ENCODE measurements at regions not wholly inside any gene's neighbourhood (a gene's known extent, or its start where the extent isn't known, plus 50 kb on each side); places are given as distances from the start of the nearest gene placed in this dataset.

- H3K27ac ChIP-seq (ENCODE audit: low read length): no peak overlapping the region
- H3K36me3 ChIP-seq (ENCODE audit: control insufficient read depth in 2 of 2, insufficient read depth in 2 of 2, low read length in 2 of 2): no peaks in the 10 kb centered on the region
- H3K9ac ChIP-seq (ENCODE audit: low read length in 2 of 2): no peak overlapping the region
- no peak overlapping the region for H3K4me3 ChIP-seq (ENCODE audit: low read length in 2 of 2)
- no peaks in the 10 kb centered on the region for H3K27me3 ChIP-seq (ENCODE audit: control insufficient read depth in 1 of 2, insufficient read depth in 2 of 2, low read length in 2 of 2)
- H3K4me1 ChIP-seq (ENCODE audit: control insufficient read depth, insufficient read depth, low read length): no peaks in the 10 kb centered on the region
- H3K9me3 ChIP-seq (ENCODE audit: control insufficient read depth in 2 of 2, low read length in 2 of 2): peaks cover 3 to 4% of the 10 kb centered on the region in 2 donors
These were observed 93.1 kb upstream of the KBTBD8 start for GRCh38 chr3:66904831-66905493.

- Histone ChIP-seq H3K9me3 (ENCODE audit: control insufficient read depth in 2 of 2, low read length in 2 of 2) (peaks cover 0 to under 1% of the 10 kb centered on the region in 2 donors), H3K9ac (ENCODE audit: low read length in 2 of 2) (no peak overlapping the region), H3K27ac (ENCODE audit: low read length) (no peak overlapping the region), H3K27me3 (ENCODE audit: control insufficient read depth in 1 of 2, insufficient read depth in 2 of 2, low read length in 2 of 2) (no peaks in the 10 kb centered on the region), H3K4me1 (ENCODE audit: control insufficient read depth, insufficient read depth, low read length) (no peaks in the 10 kb centered on the region), H3K36me3 (ENCODE audit: control insufficient read depth in 2 of 2, insufficient read depth in 2 of 2, low read length in 2 of 2) (no peaks in the 10 kb centered on the region), H3K4me3 (ENCODE audit: low read length in 2 of 2) (no peak overlapping the region)
These were observed 91.0 kb upstream of the KBTBD8 start for GRCh38 chr3:66907136-66907535.

GRCh38 chr3:66910266-66911055 is 87.6 kb upstream of the KBTBD8 start:
- Histone ChIP-seq H3K4me3 (ENCODE audit: low read length in 2 of 2) (no peak overlapping the region), H3K36me3 (ENCODE audit: control insufficient read depth in 2 of 2, insufficient read depth in 2 of 2, low read length in 2 of 2) (no peaks in the 10 kb centered on the region), H3K4me1 (ENCODE audit: control insufficient read depth, insufficient read depth, low read length) (no peaks in the 10 kb centered on the region), H3K9ac (ENCODE audit: low read length in 2 of 2) (no peak overlapping the region), H3K27me3 (ENCODE audit: control insufficient read depth in 1 of 2, insufficient read depth in 2 of 2, low read length in 2 of 2) (no peaks in the 10 kb centered on the region), H3K27ac (ENCODE audit: low read length) (no peak overlapping the region), H3K9me3 (ENCODE audit: control insufficient read depth in 2 of 2, low read length in 2 of 2) (no peaks in the 10 kb centered on the region)

GRCh38 chr3:66912306-66912705 is 85.8 kb upstream of the KBTBD8 start:
- Histone ChIP-seq H3K9me3 (ENCODE audit: control insufficient read depth in 2 of 2, low read length in 2 of 2) (no peaks in the 10 kb centered on the region), H3K9ac (ENCODE audit: low read length in 2 of 2) (no peak overlapping the region), H3K36me3 (ENCODE audit: control insufficient read depth in 2 of 2, insufficient read depth in 2 of 2, low read length in 2 of 2) (no peaks in the 10 kb centered on the region), H3K27me3 (ENCODE audit: control insufficient read depth in 1 of 2, insufficient read depth in 2 of 2, low read length in 2 of 2) (no peaks in the 10 kb centered on the region), H3K4me1 (ENCODE audit: control insufficient read depth, insufficient read depth, low read length) (no peaks in the 10 kb centered on the region), H3K4me3 (ENCODE audit: low read length in 2 of 2) (no peak overlapping the region), H3K27ac (ENCODE audit: low read length) (no peak overlapping the region)

GRCh38 chr3:66922058-66922457 is 76.0 kb upstream of the KBTBD8 start:
- H3K4me1 ChIP-seq (ENCODE audit: control insufficient read depth, insufficient read depth, low read length): no peaks in the 10 kb centered on the region
- H3K9ac ChIP-seq (ENCODE audit: low read length in 2 of 2): no peak overlapping the region
- H3K27me3 ChIP-seq (ENCODE audit: control insufficient read depth in 1 of 2, insufficient read depth in 2 of 2, low read length in 2 of 2): no peaks in the 10 kb centered on the region
- no peak overlapping the region for H3K4me3 ChIP-seq (ENCODE audit: low read length in 2 of 2)
- no peaks in the 10 kb centered on the region for H3K36me3 ChIP-seq (ENCODE audit: control insufficient read depth in 2 of 2, insufficient read depth in 2 of 2, low read length in 2 of 2)
- no peaks in the 10 kb centered on the region for H3K9me3 ChIP-seq (ENCODE audit: control insufficient read depth in 2 of 2, low read length in 2 of 2)
- H3K27ac ChIP-seq (ENCODE audit: low read length): no peak overlapping the region

GRCh38 chr3:66923969-66924368 is 74.1 kb upstream of the KBTBD8 start:
- H3K36me3 ChIP-seq (ENCODE audit: control insufficient read depth in 2 of 2, insufficient read depth in 2 of 2, low read length in 2 of 2): no peaks in the 10 kb centered on the region
- H3K9me3 ChIP-seq (ENCODE audit: control insufficient read depth in 2 of 2, low read length in 2 of 2): no peaks in the 10 kb centered on the region
- no peak overlapping the region for H3K9ac ChIP-seq (ENCODE audit: low read length in 2 of 2)
- no peaks in the 10 kb centered on the region for H3K27me3 ChIP-seq (ENCODE audit: control insufficient read depth in 1 of 2, insufficient read depth in 2 of 2, low read length in 2 of 2)
- no peak overlapping the region for H3K27ac ChIP-seq (ENCODE audit: low read length)
- H3K4me3 ChIP-seq (ENCODE audit: low read length in 2 of 2): no peak overlapping the region
- no peaks in the 10 kb centered on the region for H3K4me1 ChIP-seq (ENCODE audit: control insufficient read depth, insufficient read depth, low read length)

- Histone ChIP-seq H3K9me3 (ENCODE audit: control insufficient read depth in 2 of 2, low read length in 2 of 2) (no peaks in the 10 kb centered on the region), H3K9ac (ENCODE audit: low read length in 2 of 2) (no peak overlapping the region), H3K36me3 (ENCODE audit: control insufficient read depth in 2 of 2, insufficient read depth in 2 of 2, low read length in 2 of 2) (no peaks in the 10 kb centered on the region), H3K4me1 (ENCODE audit: control insufficient read depth, insufficient read depth, low read length) (no peaks in the 10 kb centered on the region), H3K27me3 (ENCODE audit: control insufficient read depth in 1 of 2, insufficient read depth in 2 of 2, low read length in 2 of 2) (no peaks in the 10 kb centered on the region), H3K4me3 (ENCODE audit: low read length in 2 of 2) (no peak overlapping the region), H3K27ac (ENCODE audit: low read length) (no peak overlapping the region)
These were observed 69.9 kb upstream of the KBTBD8 start for GRCh38 chr3:66928252-66928651.

GRCh38 chr3:66931291-66931690 is 66.8 kb upstream of the KBTBD8 start:
- no peaks in the 10 kb centered on the region for H3K9me3 ChIP-seq (ENCODE audit: control insufficient read depth in 2 of 2, low read length in 2 of 2)
- no peaks in the 10 kb centered on the region for H3K36me3 ChIP-seq (ENCODE audit: control insufficient read depth in 2 of 2, insufficient read depth in 2 of 2, low read length in 2 of 2)
- H3K4me1 ChIP-seq (ENCODE audit: control insufficient read depth, insufficient read depth, low read length): no peaks in the 10 kb centered on the region
- no peak overlapping the region for H3K4me3 ChIP-seq (ENCODE audit: low read length in 2 of 2)
- H3K9ac ChIP-seq (ENCODE audit: low read length in 2 of 2): no peak overlapping the region
- no peaks in the 10 kb centered on the region for H3K27me3 ChIP-seq (ENCODE audit: control insufficient read depth in 1 of 2, insufficient read depth in 2 of 2, low read length in 2 of 2)
- no peak overlapping the region for H3K27ac ChIP-seq (ENCODE audit: low read length)

- Histone ChIP-seq H3K27me3 (ENCODE audit: control insufficient read depth in 1 of 2, insufficient read depth in 2 of 2, low read length in 2 of 2) (no peaks in the 10 kb centered on the region), H3K27ac (ENCODE audit: low read length) (no peak overlapping the region), H3K9ac (ENCODE audit: low read length in 2 of 2) (no peak overlapping the region), H3K4me3 (ENCODE audit: low read length in 2 of 2) (no peak overlapping the region), H3K36me3 (ENCODE audit: control insufficient read depth in 2 of 2, insufficient read depth in 2 of 2, low read length in 2 of 2) (no peaks in the 10 kb centered on the region), H3K9me3 (ENCODE audit: control insufficient read depth in 2 of 2, low read length in 2 of 2) (no peaks in the 10 kb centered on the region), H3K4me1 (ENCODE audit: control insufficient read depth, insufficient read depth, low read length) (no peaks in the 10 kb centered on the region)
These were observed 66.4 kb upstream of the KBTBD8 start for GRCh38 chr3:66931699-66932098.

- Histone ChIP-seq H3K9me3 (ENCODE audit: control insufficient read depth in 2 of 2, low read length in 2 of 2) (no peaks in the 10 kb centered on the region), H3K36me3 (ENCODE audit: control insufficient read depth in 2 of 2, insufficient read depth in 2 of 2, low read length in 2 of 2) (no peaks in the 10 kb centered on the region), H3K4me3 (ENCODE audit: low read length in 2 of 2) (no peak overlapping the region), H3K9ac (ENCODE audit: low read length in 2 of 2) (no peak overlapping the region), H3K4me1 (ENCODE audit: control insufficient read depth, insufficient read depth, low read length) (no peaks in the 10 kb centered on the region), H3K27me3 (ENCODE audit: control insufficient read depth in 1 of 2, insufficient read depth in 2 of 2, low read length in 2 of 2) (no peaks in the 10 kb centered on the region), H3K27ac (ENCODE audit: low read length) (no peak overlapping the region)
These were observed 64.9 kb upstream of the KBTBD8 start for GRCh38 chr3:66933233-66933632.

- H3K9ac ChIP-seq (ENCODE audit: low read length in 2 of 2): no peak overlapping the region
- H3K36me3 ChIP-seq (ENCODE audit: control insufficient read depth in 2 of 2, insufficient read depth in 2 of 2, low read length in 2 of 2): no peaks in the 10 kb centered on the region
- H3K9me3 ChIP-seq (ENCODE audit: control insufficient read depth in 2 of 2, low read length in 2 of 2): no peaks in the 10 kb centered on the region
- no peak overlapping the region for H3K4me3 ChIP-seq (ENCODE audit: low read length in 2 of 2)
- H3K27me3 ChIP-seq (ENCODE audit: control insufficient read depth in 1 of 2, insufficient read depth in 2 of 2, low read length in 2 of 2): no peaks in the 10 kb centered on the region
- H3K27ac ChIP-seq (ENCODE audit: low read length): no peak overlapping the region
- no peaks in the 10 kb centered on the region for H3K4me1 ChIP-seq (ENCODE audit: control insufficient read depth, insufficient read depth, low read length)
These were observed 64.1 kb upstream of the KBTBD8 start for GRCh38 chr3:66934041-66934440.
